Activated naive CD4-positive, alpha-beta T cell treated with anti-CD3 and anti-CD28 coated beads, Interleukin-2, amount 50 U/mL, for 16 hours (primary cell): ENCODE measurements at regions not wholly inside any gene's neighbourhood (a gene's known extent, or its start where the extent isn't known, plus 50 kb on each side); places are given as distances from the start of the nearest gene placed in this dataset.
"Not testable (repeated sequence)": the region's sequence is repeated elsewhere in the genome, so short reads cannot be mapped to it uniquely, and the experiment has no call there.

Experiments used
- DNase-seq: peaks from one replicate; pipeline ENCODE4 v3.0.0-alpha.2; 2020

DNA sequence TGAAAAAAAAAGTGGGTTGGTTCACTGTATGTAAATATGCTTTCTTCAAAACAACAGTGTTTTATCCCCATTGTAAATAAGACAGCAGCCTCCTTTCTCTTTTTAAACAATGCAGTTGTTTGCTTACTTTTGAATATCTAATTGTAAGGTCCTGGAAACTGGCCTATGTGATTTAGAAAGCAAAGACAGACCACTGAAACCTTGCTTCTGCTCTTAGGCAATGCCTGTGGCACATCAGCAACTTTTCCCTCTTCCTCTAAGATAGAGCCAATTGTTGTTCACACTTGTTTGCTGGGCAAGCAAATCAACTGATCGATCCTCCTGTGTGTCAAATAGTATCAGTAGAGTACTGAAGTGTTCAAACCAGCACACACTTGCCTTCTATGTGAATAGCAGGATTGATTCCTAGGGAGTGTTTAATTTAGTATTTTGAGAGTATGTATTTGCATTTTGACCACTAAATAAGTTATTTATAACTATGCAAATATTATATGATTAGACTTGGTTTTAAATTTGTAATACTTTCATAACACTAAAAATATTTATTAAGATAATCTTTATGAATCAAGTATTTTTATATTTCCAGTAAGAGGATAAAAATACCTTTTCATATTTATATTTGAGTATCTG, 55.4 kb upstream of the GRPR start:
- no peak for DNase-seq

DNA sequence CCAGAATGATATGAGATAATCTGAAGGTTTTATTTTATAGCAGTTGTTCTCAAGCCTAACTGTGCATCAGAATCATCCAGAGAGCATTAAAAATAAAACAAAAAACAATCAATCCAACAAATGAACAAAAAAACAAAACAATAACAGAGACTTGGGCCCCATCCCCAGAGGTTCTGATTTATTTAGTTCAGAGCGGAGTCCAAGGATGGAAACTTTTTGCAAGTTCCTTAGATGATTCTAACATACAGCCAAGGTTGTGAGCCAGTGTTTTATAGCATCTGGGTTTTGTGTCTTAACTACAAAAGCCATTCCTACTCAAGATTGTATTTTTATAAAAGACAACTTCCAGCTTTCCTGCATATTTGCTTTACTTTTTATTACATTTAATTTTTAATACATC, 59.4 kb upstream of the GRPR start:
- no peak for DNase-seq

DNA sequence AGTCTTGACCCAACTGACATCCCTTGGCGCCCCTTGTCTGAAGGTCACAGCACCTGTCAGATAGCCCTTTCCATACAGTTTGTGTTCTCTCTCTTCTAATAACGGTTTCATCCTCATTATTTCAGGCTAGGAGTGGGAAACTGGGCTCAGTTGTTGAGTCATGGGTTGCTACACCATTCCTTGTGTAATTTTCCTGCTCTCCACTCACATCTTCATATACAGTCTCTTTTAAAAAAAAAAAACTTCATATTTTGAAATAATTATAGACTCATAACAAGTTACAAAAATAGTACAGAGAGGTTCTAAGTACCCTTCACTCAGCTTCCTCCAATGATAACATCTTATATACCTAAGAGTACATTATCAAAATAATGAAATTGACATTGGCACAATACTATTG, 60.2 kb upstream of the GRPR start:
- DNase-seq, result no peak

DNA sequence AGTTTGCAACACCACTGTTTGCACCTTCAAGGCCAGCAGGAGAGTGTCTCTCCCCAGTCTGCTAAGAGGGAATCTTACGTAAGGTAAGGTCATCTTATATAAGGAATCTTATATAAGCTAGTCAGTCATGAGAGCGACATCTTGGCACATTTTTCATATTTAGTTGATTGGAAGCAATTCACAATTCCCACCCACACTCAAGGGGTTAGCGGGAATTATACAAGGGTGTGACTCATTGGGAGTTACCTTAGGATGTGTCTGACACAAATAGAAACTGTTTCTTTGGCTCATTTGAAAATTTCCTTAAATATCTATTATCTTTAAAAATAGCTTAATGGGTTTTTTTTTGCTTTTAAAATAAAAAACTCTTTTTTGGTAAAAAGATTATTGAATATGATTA, 62.1 kb upstream of the GRPR start:
- DNase-seq, result no peak

DNA sequence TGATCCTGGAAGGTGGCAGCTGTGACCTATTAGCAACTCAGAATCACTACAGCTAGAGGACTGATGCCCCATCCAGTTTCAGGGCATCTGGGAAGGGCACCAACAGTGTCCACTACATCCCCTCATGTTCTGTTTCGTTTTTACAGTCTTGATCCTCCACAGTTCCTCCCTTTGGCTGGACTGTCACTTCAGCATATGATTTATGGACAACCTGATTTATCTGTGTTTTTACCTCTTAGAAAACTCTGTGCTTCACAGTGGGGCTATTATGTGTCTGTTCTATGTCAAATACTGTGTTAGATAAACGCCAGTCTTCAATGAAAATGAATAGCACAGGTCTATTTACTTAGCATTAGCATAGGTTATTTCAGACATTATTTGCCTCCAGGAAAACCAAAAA, 63.1 kb upstream of the GRPR start:
- DNase-seq, result no peak

DNA sequence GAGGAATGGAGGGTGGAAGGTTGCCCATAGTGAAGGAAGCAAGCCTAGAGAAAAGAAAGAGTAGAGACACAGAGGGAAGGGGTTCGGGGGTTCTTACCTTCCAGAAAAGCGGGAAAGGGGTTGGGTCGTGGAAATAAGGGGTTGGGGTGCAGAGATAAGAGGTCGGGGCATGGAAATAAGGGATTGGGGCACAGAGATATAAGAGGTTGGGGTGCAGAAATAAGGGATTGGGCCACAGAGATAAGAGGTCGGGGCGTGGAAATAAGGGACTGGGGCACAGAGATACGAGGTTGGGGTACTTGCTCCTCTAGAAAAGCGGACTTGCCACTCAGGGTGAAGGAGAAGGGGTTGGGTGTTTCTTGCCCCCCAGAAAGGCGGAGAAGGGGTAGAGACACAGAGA, 74.2 kb upstream of the GRPR start:
- DNase-seq, result not testable (repeated sequence)

DNA sequence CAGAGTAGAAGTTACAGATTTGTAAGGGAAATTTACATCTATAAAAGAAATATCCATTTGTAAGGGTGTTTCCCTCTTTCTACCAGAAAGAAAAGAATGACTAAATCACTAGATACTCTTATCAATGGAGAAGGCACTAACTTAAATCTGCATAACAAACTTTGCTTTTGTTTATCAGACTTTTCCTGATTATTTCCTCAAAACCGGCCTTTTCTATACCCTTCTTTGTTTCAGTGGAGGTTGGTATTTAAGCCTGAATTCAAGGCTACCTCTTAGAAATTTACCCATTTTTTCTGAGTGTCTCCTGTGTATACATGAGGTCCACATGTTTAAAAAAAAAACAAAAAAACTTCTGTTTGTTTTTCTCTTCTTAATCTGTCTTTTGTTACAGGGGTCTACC, 80.4 kb upstream of the GRPR start:
- DNase-seq, result no peak

DNA sequence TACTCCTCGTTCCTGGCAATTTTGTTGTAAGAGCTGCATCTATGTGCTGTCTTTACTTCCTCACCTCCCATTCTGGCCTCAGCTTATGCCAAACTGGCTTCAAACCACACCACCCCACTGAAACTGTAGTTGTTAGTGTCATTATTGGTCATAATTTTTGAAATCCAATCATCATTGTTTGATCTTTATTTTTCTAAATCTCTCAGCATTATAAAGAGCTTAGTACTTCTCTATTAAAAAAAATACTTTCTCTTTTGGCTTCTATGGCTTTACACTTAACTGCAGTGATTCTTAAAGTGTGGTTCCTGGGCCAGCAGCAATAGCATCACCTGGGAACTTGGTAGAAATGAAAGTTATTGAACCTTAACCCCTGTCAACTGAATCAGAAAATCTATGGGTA, 83.5 kb upstream of the GRPR start:
- no peak for DNase-seq

DNA sequence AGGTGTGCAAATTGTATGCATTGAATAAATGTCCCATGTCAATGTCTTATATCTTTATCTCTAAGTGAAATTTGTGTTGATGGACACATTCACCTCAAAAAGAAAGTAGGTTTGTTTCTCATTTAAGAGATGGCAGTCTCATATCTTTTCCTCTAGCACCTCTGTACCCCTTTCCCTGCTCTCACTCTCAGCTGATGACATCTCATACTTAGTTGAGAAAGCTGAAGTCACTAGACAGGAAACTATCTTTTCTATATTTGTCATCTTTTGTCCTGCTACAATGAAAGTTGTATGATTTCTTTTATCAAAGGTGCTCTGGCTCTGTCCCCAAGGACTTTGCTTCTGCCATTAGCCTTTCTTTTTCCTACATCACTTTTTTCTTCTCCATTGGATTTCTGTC, 84.0 kb upstream of the GRPR start:
- DNase-seq, result no peak

DNA sequence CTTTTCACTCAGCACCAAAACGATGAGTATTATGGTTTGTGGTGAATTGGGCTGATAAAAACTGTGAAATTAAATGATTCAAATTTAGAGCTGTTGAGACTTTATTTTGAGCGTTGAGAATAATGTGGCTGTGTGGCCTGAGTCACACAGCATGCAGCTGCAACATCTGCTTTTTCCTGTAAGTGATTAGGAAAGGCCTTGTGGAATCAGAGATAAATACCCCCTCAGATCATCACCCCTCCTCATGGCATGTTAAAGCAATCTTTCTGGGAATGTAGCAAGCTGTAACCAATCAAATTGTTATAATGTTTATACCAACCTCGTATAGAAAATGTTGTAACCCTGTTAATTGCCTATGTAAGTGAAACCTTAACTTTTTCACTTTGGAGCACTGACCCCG, 90.0 kb upstream of the GRPR start:
- DNase-seq, result no peak

DNA sequence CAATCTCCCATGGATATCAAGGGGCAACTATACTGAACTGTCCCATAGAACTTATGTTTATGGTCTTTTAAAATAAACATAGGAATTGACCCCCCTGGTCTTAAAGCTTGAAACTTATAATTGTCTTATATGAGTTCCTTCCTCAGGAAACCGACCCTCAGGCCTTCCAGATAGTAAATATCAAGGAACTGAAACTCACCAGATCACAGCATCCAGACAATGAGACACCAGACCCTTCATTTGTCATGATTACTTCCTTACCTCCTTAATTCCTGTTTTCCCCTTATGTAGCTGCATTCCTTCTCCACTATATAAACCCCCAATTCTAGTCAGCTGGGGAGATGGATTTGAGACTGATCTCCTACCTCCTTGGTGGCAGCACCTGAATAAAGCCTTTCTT, 94.8 kb upstream of the GRPR start:
- no peak for DNase-seq

DNA sequence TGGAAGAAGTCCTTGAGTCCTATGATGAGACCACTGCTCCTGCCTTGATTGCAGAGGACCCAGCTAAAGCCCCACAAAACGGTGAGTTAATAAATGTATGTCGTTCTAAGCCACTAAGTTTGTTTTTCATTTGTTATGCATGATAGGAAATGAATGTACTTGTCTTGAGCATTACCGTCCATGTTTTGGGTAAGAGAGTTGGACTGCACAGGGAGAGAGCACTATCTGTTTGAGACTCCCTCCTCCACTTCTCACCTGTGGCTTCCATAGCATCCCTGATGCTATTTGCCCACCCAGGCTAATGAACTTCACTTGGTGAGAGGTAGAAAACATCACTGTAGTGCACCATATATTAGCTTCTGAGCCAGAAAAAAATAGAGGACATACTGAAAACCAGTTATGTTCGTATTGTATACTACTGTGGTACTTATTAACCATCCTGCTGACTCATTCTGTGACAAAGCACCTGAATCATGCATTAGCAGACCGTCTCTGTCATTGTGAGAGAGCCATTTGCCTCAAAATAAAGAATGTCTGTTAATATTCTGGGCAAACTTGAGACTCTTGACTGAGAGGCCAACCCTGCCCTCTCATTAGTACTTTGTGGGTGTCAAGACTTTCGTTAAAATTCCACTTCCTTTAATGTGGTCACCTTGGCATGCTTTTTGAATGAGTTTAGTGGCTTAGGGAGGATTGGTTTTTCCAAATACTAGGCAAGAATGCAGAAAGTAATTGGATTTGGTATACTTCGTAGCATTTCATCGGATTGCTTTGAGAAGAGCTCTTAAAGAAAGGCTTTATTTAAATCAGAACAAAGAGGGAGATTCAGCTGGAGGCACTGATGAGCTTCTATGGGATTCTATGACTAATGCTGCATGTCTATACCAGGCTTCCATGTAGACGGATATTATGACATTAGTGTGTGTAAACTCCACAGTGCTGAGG, 99.3 kb upstream of the GRPR start:
- no peak for DNase-seq

DNA sequence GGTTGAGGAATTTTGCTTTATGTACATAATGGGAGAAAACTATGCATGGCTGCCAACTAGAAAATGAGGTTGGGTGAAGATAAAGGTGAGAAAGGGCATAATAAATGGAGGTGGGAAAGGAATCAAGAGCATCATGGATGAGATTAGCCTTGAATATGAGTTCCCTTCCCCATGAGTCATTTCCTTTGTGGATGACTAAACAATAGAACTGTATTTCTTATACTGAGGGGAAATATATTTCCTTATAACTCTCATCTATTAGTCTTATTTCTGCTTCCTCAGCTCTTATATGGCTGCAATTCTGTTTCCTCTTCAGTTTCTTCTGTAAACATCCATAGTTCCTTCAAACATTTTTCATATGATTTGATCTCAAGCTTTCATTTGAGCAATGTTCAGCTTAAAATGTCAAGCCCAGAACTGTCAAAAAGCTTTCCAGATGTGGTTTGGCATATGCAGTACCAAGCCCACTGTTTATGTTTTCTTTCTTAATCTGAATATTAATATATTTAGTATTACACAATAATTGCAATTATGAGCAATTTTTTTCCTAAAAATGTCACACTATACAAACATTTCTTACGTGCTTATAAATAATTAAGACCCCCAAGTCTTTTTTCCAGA, 100.7 kb upstream of the GRPR start:
- DNase-seq, result no peak

DNA sequence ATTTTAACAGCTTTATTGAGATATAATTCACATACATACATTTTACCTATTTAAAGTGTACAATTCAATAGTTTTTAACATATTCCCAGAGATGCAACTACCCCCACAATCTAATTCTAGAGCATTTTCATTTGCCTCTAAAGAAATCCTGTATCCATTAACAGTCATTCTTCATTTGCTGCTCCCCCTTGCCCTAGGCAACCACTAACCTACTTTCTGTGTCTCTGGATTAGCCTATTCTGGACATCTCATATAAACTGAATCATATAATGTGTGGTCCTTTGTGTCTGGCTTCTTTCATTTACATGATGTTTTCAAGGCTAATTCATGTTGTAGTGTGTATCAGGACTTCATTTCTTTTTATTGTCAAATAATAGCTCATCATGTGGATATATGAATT, 105.1 kb upstream of the GRPR start:
- no peak for DNase-seq

DNA sequence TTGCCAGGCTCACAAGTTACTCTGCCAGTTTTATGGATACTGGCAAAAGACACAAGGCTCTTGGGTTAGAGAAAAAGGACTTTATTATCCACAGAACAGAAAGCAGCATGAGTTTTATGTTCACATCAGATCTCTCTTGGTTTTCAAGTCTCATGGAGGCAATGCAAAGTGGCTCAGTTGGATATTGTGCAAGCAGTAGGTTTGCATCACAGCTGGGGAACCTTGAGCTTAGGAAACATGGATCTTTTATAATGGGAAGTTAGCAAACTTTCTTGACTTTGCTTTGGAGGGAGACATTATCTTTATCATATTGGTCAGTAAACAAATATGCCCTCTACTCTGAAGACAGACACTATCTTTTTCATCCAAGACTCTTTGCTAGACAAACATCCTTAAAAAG, 109.2 kb upstream of the GRPR start:
- DNase-seq, result no peak

DNA sequence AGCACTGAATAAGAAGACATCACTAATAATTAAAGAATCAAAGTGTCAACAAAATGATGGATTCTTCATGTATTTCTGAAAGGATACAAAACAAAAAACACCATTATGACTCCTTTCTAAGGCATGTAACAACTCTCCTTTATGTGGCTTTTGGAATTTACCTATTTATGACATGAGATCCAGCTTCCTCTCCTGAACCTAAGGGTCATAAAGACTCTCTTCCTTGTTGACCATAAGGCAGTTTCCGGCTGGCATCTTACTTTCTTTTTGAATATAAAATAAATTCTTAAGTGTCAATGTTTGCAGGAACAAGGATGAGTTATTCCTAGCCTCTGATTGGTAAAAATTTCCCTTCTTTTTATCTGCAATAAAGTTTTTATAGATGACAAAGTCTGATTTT, 111.1 kb upstream of the GRPR start:
- DNase-seq, result no peak

DNA sequence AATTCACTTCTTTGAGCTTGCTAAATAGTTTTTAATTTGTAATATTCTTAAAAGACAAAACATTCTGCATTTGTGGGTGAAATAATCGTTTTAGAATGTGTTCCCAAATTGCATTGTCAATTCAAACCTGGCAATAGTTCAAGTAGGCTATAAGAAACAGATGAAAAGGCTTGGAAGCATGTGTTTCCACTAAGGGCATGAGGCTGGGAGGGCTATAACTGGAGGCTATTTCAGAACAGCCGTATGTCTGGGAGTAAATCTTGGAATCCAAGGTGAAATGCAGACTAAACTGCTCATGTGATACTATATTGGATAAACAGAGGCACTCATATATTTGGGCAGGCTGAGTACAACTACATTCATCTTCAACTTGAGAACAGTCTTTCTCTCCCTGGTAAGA, 117.4 kb upstream of the GRPR start:
- DNase-seq, result no peak

DNA sequence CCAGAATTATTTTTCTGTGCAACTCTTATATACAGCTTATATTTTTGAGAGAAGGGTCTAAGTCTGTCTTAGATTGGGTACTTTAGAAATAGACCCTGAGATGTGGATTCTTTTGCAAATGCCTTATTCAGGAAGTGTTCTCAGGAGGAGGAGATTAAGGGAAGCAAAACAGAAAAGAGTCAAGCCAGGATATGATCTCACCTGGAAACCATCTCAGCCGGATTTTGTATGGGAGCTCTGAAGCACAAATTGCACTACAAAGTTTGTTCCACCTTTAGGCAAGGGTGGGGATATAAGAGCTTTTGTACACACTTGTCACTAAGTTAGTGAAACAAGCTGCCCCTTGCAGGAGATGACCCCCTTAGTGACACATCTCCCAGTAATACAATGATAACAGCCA, 121.2 kb upstream of the GRPR start:
- no peak for DNase-seq

DNA sequence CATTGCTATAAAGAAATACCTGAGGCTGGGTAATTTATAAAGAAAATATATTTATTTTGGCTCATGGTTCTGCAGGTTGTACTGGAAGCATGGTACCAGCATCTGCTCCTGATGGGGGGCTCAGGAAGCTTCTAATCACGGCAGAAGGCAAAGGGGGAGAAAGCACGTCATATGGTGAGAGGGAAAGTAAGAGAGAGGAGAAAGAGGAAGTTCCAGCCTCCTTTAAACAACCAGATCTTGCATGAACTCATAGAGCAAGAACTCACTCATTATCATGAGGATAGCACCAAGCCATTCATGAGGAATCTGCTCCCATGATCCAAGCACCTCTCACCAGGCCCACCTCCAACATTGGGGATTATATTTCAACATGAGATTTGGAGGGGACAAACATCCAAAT, 125.0 kb upstream of the GRPR start:
- DNase-seq, result no peak

DNA sequence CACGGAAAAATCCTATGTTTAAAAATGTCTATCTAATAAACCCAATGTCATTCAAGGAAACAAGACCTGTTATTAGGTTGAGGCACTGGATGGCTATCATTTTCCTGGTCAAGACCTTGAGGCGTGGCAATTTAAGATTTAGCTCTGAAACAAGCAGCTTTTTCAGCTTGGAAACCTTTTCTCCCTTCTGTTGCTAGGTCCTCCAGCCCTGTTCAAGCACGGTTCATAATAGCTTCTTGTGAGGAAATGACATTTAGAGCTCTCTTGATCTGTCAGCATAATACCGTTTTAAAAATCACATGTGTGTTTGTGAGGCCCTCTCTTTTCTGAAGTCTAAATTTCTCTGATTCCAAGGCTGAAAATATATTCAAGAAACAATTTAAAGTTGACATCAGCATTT, 133.6 kb upstream of the GRPR start:
- no peak for DNase-seq

DNA sequence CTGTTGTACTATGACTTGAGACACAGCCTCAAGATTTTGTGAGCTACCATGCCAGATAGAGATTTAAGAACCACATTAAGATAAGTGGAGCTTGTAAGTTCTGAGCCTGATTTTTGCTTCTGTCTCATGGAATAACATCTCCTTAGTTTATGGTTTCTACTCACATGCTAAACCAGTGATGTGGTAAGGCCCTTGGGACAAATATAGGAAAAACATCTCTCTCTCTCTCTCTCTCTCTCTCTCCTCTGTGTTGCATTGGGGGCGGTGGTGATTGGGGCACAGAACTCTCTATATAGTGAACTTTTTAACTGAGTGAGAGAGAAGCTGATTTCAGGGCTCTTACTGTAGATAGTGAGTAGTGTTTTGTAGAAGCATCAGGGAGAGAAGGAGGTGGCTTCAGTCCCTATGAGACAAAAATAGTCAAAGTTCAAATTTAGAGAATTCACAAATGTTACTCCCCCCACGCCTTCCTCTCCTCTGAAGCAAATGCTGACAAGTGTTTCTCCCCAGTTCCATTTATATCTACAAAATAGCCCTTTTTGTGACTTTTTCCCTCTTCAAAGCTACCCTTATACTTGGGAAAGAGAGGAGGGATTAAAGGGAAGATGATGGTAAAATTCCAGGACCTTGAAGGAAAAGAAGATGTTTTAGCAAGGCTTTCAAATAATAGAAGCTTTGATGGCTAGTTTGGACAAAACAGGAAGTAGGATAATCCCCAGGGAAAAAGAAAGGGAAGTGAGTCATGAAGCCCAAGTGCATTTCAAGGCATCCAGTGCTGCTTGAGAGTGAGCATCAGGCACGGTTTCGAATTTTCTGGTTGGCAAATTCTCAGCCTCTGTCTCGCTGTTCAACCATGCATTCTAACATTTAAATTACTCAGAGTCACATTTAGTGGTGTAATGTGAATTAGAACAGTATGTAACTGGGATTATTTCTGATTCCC, 134.3 kb upstream of the AP1S2 start:
- DNase-seq, result no peak

DNA sequence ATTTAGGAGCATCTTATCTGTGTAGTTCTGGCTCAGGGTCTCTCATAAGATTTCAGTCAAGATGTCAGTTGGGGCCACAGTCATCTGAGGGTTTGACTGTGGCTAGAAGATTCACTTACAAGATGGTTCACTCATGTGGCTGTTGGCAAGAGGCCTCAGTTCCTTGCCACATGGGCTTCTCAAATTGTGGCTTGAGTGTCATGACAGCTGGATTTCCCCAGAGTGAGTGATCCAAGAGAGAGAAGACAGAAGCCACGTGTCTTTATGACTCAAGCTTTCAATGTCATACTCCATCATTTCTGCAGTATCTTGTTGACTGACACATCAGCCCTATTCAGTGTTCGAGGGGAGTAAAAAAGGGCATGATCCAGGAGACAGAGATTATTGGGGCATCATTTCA, 131.3 kb upstream of the AP1S2 start:
- peak; percentile 13 for DNase-seq

DNA sequence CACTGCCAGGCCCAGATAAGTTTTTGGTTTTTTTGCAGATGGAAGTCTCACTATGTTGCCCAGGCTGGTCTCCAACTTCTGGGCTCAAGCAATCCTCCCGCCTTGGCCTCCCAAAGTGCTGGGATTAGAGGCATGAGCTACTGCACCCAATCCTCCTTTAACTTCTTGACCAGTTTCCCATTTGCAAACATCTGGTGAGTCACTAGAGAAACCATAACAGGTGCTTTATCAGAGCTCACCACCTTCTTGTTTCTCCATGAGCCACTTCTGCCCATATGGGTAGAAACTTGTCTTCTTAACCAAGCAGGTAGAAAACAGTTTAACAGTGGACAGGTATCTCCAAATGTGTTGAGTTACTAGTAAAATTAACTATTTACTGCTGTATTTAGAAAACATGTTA, 128.4 kb upstream of the AP1S2 start:
- DNase-seq, result no peak
